ENCODE measurements at regions not wholly inside any gene's neighbourhood (a gene's known extent, or its start where the extent isn't known, plus 50 kb on each side); places are given as distances from the start of the nearest gene placed in this dataset.

- TF ChIP-seq POLR2A (IDR thresholded peaks at IDR 0.05; ENCODE audit: low read depth, low read length) = no peak
- TF ChIP-seq POLR2AphosphoS5 (IDR thresholded peaks at IDR 0.05; ENCODE audit: low read depth, low read length) = no peak
- no peak for TF ChIP-seq TAF1 (IDR thresholded peaks at IDR 0.05; ENCODE audit: borderline replicate concordance, low read depth, low read length)
Measured at GRCh38 chr7:22596763-22597400, 96.9 kb upstream of the STEAP1B start.
